SKM-1 treated with dmso at 0.1 percent for 144 hours (cell line): ENCODE measurements at regions not wholly inside any gene's neighbourhood (a gene's known extent, or its start where the extent isn't known, plus 50 kb on each side); places are given as distances from the start of the nearest gene placed in this dataset.
A peak's percentile ranks its signal among the peaks of the same experiment; 100 is the strongest.
"Not testable (repeated sequence)": the region's sequence is repeated elsewhere in the genome, so short reads cannot be mapped to it uniquely, and the experiment has no call there.

ENCODE experiments used
- DNase-seq: peaks from one replicate; lab custom pipeline; 2025; ENCODE audit not compliant: unreplicated experiment; lab: John Stamatoyannopoulos, UW

GRCh38 chr18:22285361-22286140, 116.2 kb downstream of the GATA6 start:
- DNase-seq: peak; percentile 43

- no peak for DNase-seq
Observed at GRCh38 chr18:22284581-22285360, 115.4 kb downstream of the GATA6 start.

- not testable (repeated sequence) for DNase-seq
Observed at GRCh38 chr18:22283855-22284254, 114.5 kb downstream of the GATA6 start.

- DNase-seq: no peak
Observed at GRCh38 chr18:22283397-22283796, 114.0 kb downstream of the GATA6 start.

- no peak for DNase-seq
Observed at GRCh38 chr18:22283116-22283395, 113.7 kb downstream of the GATA6 start.

- DNase-seq: peak; percentile 10
Observed at GRCh38 chr18:22282311-22283115, 113.1 kb downstream of the GATA6 start.

- no peak for DNase-seq
Observed at GRCh38 chr18:22280453-22280750, 111.0 kb downstream of the GATA6 start.

- no peak for DNase-seq
Observed at GRCh38 chr18:22279741-22280452, 110.5 kb downstream of the GATA6 start.

- DNase-seq: no peak
Observed at GRCh38 chr18:22278798-22279197, 109.4 kb downstream of the GATA6 start.

- no peak for DNase-seq
Observed at GRCh38 chr18:22277758-22278157, 108.4 kb downstream of the GATA6 start.

GRCh38 chr18:22276334-22276713, 106.9 kb downstream of the GATA6 start:
- DNase-seq: no peak

- no peak for DNase-seq
Observed at GRCh38 chr18:22275706-22276333, 106.4 kb downstream of the GATA6 start.

- DNase-seq: no peak
Observed at GRCh38 chr18:22273101-22274039, 104.0 kb downstream of the GATA6 start.

GRCh38 chr18:22272242-22272641, 102.9 kb downstream of the GATA6 start:
- no peak for DNase-seq

- DNase-seq: no peak
Observed at GRCh38 chr18:22271030-22271429, 101.6 kb downstream of the GATA6 start.

- DNase-seq: no peak
Observed at GRCh38 chr18:22268641-22269128, 99.3 kb downstream of the GATA6 start.

GRCh38 chr18:22267697-22268096, 98.3 kb downstream of the GATA6 start:
- no peak for DNase-seq

GRCh38 chr18:22267225-22267624, 97.8 kb downstream of the GATA6 start:
- no peak for DNase-seq

GRCh38 chr18:22265838-22266237, 96.4 kb downstream of the GATA6 start:
- DNase-seq: no peak
